K562 (cell line): ENCODE measurements at regions not wholly inside any gene's neighbourhood (a gene's known extent, or its start where the extent isn't known, plus 50 kb on each side); places are given as distances from the start of the nearest gene placed in this dataset.
A peak's percentile ranks its signal among the peaks of the same experiment; 100 is the strongest.

Experiments
- ATAC-seq: fragments of 200-7000 bp; cut with Tn5 transposase; 3 replicates; pipeline ENCODE4 v1.9.1; 2020; ENCODE audit warnings: moderate library complexity
- BruUV-seq: library from RNA; stranded (reverse); fragments of 400-500 nt; replicated peaks from 2 replicates; lab custom pipeline; 2021; lab: Mats Ljungman, UMichigan
- CTCF ChIA-PET: fragments of 300-600 bp; formaldehyde crosslinking; extraction: SDS; loops from one replicate; lab custom pipeline; 2021; ENCODE audit warnings: low intra/inter-chr PET ratio; lab: Yijun Ruan, JAX
- POLR2A ChIA-PET: fragments of 300-600, 350-650 bp; sonication (Branson Sonifier 250); formaldehyde crosslinking; extraction: SDS; loops from one replicate; lab custom pipeline; 2021; ENCODE audit warnings: antibody characterized with exemption, inconsistent platforms; lab: Yijun Ruan, JAX
- DNase-seq, 4 experiments: peaks; one replicate each; pipeline versions ENCODE4 v3.0.0 to v3.0.0-alpha.2; 2011 to 2018; ENCODE audit warnings: low spot score in 3 of 4, mixed read lengths in 3 of 4; ENCODE audit errors: extremely low read depth in 1 of 4
- FAIRE-seq: peaks from 2 replicates; lab custom pipeline; 2011; peaks lifted over from hg19 to GRCh38; lab: Jason Lieb, UNC
- H2AFZ ChIP-seq: 2 replicates; pipeline ENCODE4 v1.6.0; 2011; ENCODE audit warnings: low read depth, low read length, control low read depth, inconsistent platforms
- H3K27ac ChIP-seq: fragments of 200-600 bp; 3 replicates; pipeline ENCODE4 v1.8.0; 2011; ENCODE audit warnings: low read depth, mild to moderate bottlenecking, control low read depth, inconsistent platforms, low read length, moderate library complexity, mixed read lengths; ENCODE audit errors: extremely low read depth
- H3K27me3 ChIP-seq, 2 experiments: fragments of 300-600 bp in 1 of 2; 2 replicates in 1 of 2; 3 replicates in 1 of 2; pipeline versions ENCODE4 v1.6.0 to v1.8.0; 2011; ENCODE audit warnings: inconsistent platforms in 2 of 2, low read length in 2 of 2, mild to moderate bottlenecking in 1 of 2, mixed read lengths in 1 of 2, moderate library complexity in 1 of 2; ENCODE audit not compliant: control insufficient read depth in 2 of 2, insufficient read depth in 2 of 2
- H3K36me3 ChIP-seq: fragments of 300-600 bp; 3 replicates; pipeline ENCODE4 v1.8.0; 2011; ENCODE audit warnings: mild to moderate bottlenecking, low read length, inconsistent platforms; ENCODE audit not compliant: control insufficient read depth, insufficient read depth
- H3K4me1 ChIP-seq, 2 experiments: fragments of 200-600 bp in 1 of 2; replicated peaks in 1 of 2; 2 replicates in 1 of 2; 3 replicates in 1 of 2; pipeline versions ENCODE4 v1.5.1 to v1.8.0; 2011; ENCODE audit warnings: inconsistent platforms in 2 of 2, low read length in 2 of 2, mild to moderate bottlenecking in 1 of 2, mixed read lengths in 1 of 2, moderate library complexity in 1 of 2; ENCODE audit not compliant: control insufficient read depth in 2 of 2, insufficient read depth in 2 of 2
- H3K4me2 ChIP-seq: 2 replicates; pipeline ENCODE4 v1.6.1; 2011; ENCODE audit warnings: low read length, control low read depth, inconsistent platforms, mixed read lengths; ENCODE audit not compliant: insufficient read depth
- H3K4me3 ChIP-seq: fragments of 200-600 bp; sonication (generic), shearing (Covaris generic); 2 replicates; pipeline ENCODE4 v1.5.1; 2016; ENCODE audit warnings: control low read depth, inconsistent platforms
- H3K79me2 ChIP-seq: fragments of 200-600 bp; 3 replicates; pipeline ENCODE4 v1.8.0; 2011; ENCODE audit warnings: low read length, inconsistent platforms; ENCODE audit not compliant: control insufficient read depth, insufficient read depth
- H3K9ac ChIP-seq, 2 experiments: 2 replicates each; pipeline versions ENCODE4 v1.6.0 to v1.6.1; 2011; ENCODE audit warnings: low read depth in 2 of 2, low read length in 2 of 2, control low read depth in 1 of 2, inconsistent platforms in 1 of 2, mild to moderate bottlenecking in 1 of 2, mixed read lengths in 1 of 2; ENCODE audit not compliant: insufficient read depth in 1 of 2
- H3K9me1 ChIP-seq: one replicate; pipeline ENCODE4 v1.6.0; 2011; ENCODE audit warnings: inconsistent platforms, mild to moderate bottlenecking, low read length, moderate library complexity; ENCODE audit not compliant: control insufficient read depth, insufficient read depth
- H3K9me3 ChIP-seq: replicated peaks from 2 replicates; pipeline ENCODE4 v1.5.1; 2011; ENCODE audit warnings: low read depth, low read length, inconsistent platforms; ENCODE audit not compliant: control insufficient read depth, insufficient read depth
- H4K20me1 ChIP-seq: replicated peaks from 2 replicates; pipeline ENCODE4 v1.6.1; 2011; ENCODE audit warnings: low read length, inconsistent platforms, mixed read lengths; ENCODE audit not compliant: control insufficient read depth, insufficient read depth
- ARID4B ChIP-seq: sonication (generic); formaldehyde crosslinking; IDR thresholded peaks from 2 replicates; pipeline ENCODE4 v1.8.0; 2022; ENCODE audit warnings: mild to moderate bottlenecking, missing genetic modification reagents
- BMI1 ChIP-seq: fragments of 150-350 bp; IDR thresholded peaks from 2 replicates; pipeline ENCODE4 v1.6.1; 2014; ENCODE audit warnings: low read length
- ETV1 ChIP-seq: fragments of 450-650 bp; conservative IDR thresholded peaks from 2 replicates; pipeline ENCODE4 v1.6.1; 2016; ENCODE audit warnings: missing genetic modification characterization, control low read depth, low read depth, missing compliant biosample characterization
- NELFE ChIP-seq: IDR thresholded peaks from 2 replicates; pipeline ENCODE4 v1.6.1; 2011; ENCODE audit warnings: mild to moderate bottlenecking; ENCODE audit not compliant: insufficient read depth, insufficient read length
- POLR2AphosphoS5 ChIP-seq: IDR thresholded peaks from 2 replicates; pipeline ENCODE4 v1.6.1; 2011; ENCODE audit warnings: mild to moderate bottlenecking, low read depth, low read length, moderate library complexity; ENCODE audit not compliant: control insufficient read depth, insufficient read depth
- TFE3 ChIP-seq: fragments of 450-650 bp; formaldehyde crosslinking; IDR thresholded peaks from 2 replicates; pipeline ENCODE4 v1.4.0; 2020; ENCODE audit warnings: mild to moderate bottlenecking, mixed read lengths
- ZBTB1 ChIP-seq: sonication (generic); formaldehyde crosslinking; IDR thresholded peaks from 2 replicates; pipeline ENCODE4 v1.8.1; 2023; ENCODE audit warnings: missing genetic modification reagents, low read depth, mild to moderate bottlenecking, borderline replicate concordance
- ZNF318 ChIP-seq, 2 experiments: fragments of 450-650 bp; IDR thresholded peaks; 2 replicates each; pipeline ENCODE4 v1.6.1; 2016; ENCODE audit warnings: mild to moderate bottlenecking in 2 of 2, borderline replicate concordance in 1 of 2, low read depth in 1 of 2, moderate library complexity in 1 of 2
- WGBS: fragments of 100-300 bp; shearing (Covaris generic); methylation state at CpG from one replicate; pipeline ENCODE4 v1.1.6; 2016; ENCODE audit warnings: low coverage, mixed read lengths; ENCODE audit not compliant: insufficient coverage; ENCODE audit errors: missing lambda C conversion rate; 5-methylcytosine and 5-hydroxymethylcytosine counted together
- in situ Hi-C: fragments of 300-500 bp; cut with MboI; formaldehyde crosslinking; loops from 4 replicates; pipeline ENCODE4 v1.15.0; 2018; ENCODE audit warnings: inconsistent platforms, mixed read lengths
- intact Hi-C: fragments of 100-400 bp; cut with micrococcal nuclease; formaldehyde crosslinking; loops from 2 replicates; pipeline ENCODE4 v1.14.2; 2022

GRCh38 chr4:122073615-122074014 lies 78.5 kb upstream of the BLTP1 start:
- TF ChIP-seq BMI1 (no peak), ZNF318 (IDR thresholded peaks at IDR 0.05; ENCODE audit: borderline replicate concordance in 1 of 2, low read depth in 1 of 2) (no peak), ARID4B (CRISPR knock-in tag) (no peak), POLR2AphosphoS5 (no peak), NELFE (no peak), TFE3 (CRISPR knock-in tag) (peak; percentile 70), ZBTB1 (CRISPR knock-in tag) (no peak), ETV1 (tag) (no peak)
- Histone ChIP-seq H2AFZ (no peak overlapping the region), H3K36me3 (no peaks in the 10 kb centered on the region), H4K20me1 (no peaks in the 10 kb centered on the region), H3K79me2 (no peaks in the 10 kb centered on the region), H3K4me3 (no peak overlapping the region), H3K27ac (no peak overlapping the region), H3K4me1 (no peaks in the 10 kb centered on the region), H3K27me3 (no peaks in the 10 kb centered on the region), H3K4me2 (no peak overlapping the region), H3K9me1 (no peaks in the 10 kb centered on the region), H3K9ac (no peak overlapping the region), H3K9me3 (no peaks in the 10 kb centered on the region)
- ChIA-PET CTCF (no interaction called here), POLR2A (no interaction called here)
- ATAC-seq, result no peak
- no TSS peak for BruUV-seq
- DNase-seq, result no peak
- intact Hi-C loops, result no loop called here
- FAIRE-seq, result no peak
- 0% methylated on average over 2 of the region's 2 CpGs for WGBS
- in situ Hi-C loops, result no loop called here
